Erythroblast (primary cell): ENCODE measurements at regions not wholly inside any gene's neighbourhood (a gene's known extent, or its start where the extent isn't known, plus 50 kb on each side); places are given as distances from the start of the nearest gene placed in this dataset.

Experiments used
- DNase-seq, 2 experiments: peaks; one replicate each; lab custom pipeline; 2025; lab: John Stamatoyannopoulos, UW
- GATA1 ChIP-seq: IDR thresholded peaks from 2 replicates; pipeline ENCODE4 v1.6.1; 2011; ENCODE audit warnings: low read depth, mild to moderate bottlenecking, control low read depth, low read length, moderate library complexity
- POLR2A ChIP-seq: IDR thresholded peaks from 2 replicates; pipeline ENCODE4 v1.6.1; 2011; ENCODE audit warnings: mild to moderate bottlenecking, low read length

GRCh38 chr18:54767098-54767497, 61.2 kb upstream of the RAB27B start:
- DNase-seq: no peak
- TF ChIP-seq POLR2A (no peak), GATA1 (no peak)

GRCh38 chr18:54769526-54770464, 58.5 kb upstream of the RAB27B start:
- no peak for DNase-seq
- no peak for TF ChIP-seq GATA1

- no peak for DNase-seq
- TF ChIP-seq POLR2A: no peak
- no peak for TF ChIP-seq GATA1
Measured at GRCh38 chr18:54772056-54772455, 56.2 kb upstream of the RAB27B start.

GRCh38 chr18:54774423-54774822, 53.9 kb upstream of the RAB27B start:
- no peak for DNase-seq
- TF ChIP-seq GATA1 (no peak), POLR2A (no peak)

- no peak for DNase-seq
- no peak for TF ChIP-seq GATA1
- TF ChIP-seq POLR2A: no peak
Measured at GRCh38 chr18:54774981-54775665, 53.2 kb upstream of the RAB27B start.

GRCh38 chr18:54775686-54776085, 52.6 kb upstream of the RAB27B start:
- DNase-seq: no peak
- TF ChIP-seq POLR2A: no peak
- TF ChIP-seq GATA1: no peak

GRCh38 chr18:54776282-54776977, 51.8 kb upstream of the RAB27B start:
- DNase-seq: no peak
- no peak for TF ChIP-seq GATA1
- TF ChIP-seq POLR2A: no peak

- no peak for TF ChIP-seq POLR2A
- TF ChIP-seq GATA1: no peak
- DNase-seq: no peak
Measured at GRCh38 chr18:54777118-54777791, 51.0 kb upstream of the RAB27B start.

GRCh38 chr18:54777989-54778388, 50.3 kb upstream of the RAB27B start:
- TF ChIP-seq GATA1 (no peak), POLR2A (no peak)
- no peak for DNase-seq
